ENCODE measurements at regions not wholly inside any gene's neighbourhood (a gene's known extent, or its start where the extent isn't known, plus 50 kb on each side); places are given as distances from the start of the nearest gene placed in this dataset.

GRCh38 chr2:5590886-5591285, 101.3 kb upstream of the SOX11 start:
- H3K9ac ChIP-seq (ENCODE audit: low read depth, low read length, poor library complexity, severe bottlenecking): no peak overlapping the region
- no peaks in the 10 kb centered on the region for H3K36me3 ChIP-seq (ENCODE audit: insufficient read depth, low read length)
- H4K20me1 ChIP-seq (ENCODE audit: insufficient read depth, low read length, poor library complexity, severe bottlenecking): no peaks in the 10 kb centered on the region
- no peak overlapping the region for H3K4me2 ChIP-seq (ENCODE audit: low read depth, low read length, poor library complexity, severe bottlenecking)
- H3K4me1 ChIP-seq (ENCODE audit: insufficient read depth, low read length, poor library complexity, severe bottlenecking): no peaks in the 10 kb centered on the region
- TF ChIP-seq CTCF (conservative IDR thresholded peaks at IDR 0.05; ENCODE audit: low read length) (no peak), EZH2phosphoT487 (IDR thresholded peaks at IDR 0.05; ENCODE audit: borderline replicate concordance) (no peak)
- H3F3A ChIP-seq (ENCODE audit: low read depth): no peaks in the 10 kb centered on the region
- H2AFZ ChIP-seq (ENCODE audit: low read length): no peak overlapping the region
- H3K27me3 ChIP-seq (ENCODE audit: insufficient read depth, low read length, poor library complexity, severe bottlenecking): no peaks in the 10 kb centered on the region
- H3K9me3 ChIP-seq (ENCODE audit: insufficient read depth, low read depth, low read length): no peaks in the 10 kb centered on the region; the same call in 1 of the 2 replicates
- H3K79me2 ChIP-seq (ENCODE audit: insufficient read depth, low read length): no peaks in the 10 kb centered on the region
- H3K9me2 ChIP-seq (replicated peaks; ENCODE audit: low read depth, low read length): no peaks in the 10 kb centered on the region
- H3K4me3 ChIP-seq (ENCODE audit: low read length, poor library complexity, severe bottlenecking): no peak overlapping the region

- Histone ChIP-seq H3F3A (ENCODE audit: low read depth) (no peaks in the 10 kb centered on the region), H3K9ac (ENCODE audit: low read depth, low read length, poor library complexity, severe bottlenecking) (no peak overlapping the region), H4K20me1 (ENCODE audit: insufficient read depth, low read length, poor library complexity, severe bottlenecking) (no peaks in the 10 kb centered on the region), H3K4me3 (ENCODE audit: low read length, poor library complexity, severe bottlenecking) (no peak overlapping the region), H3K9me2 (replicated peaks; ENCODE audit: low read depth, low read length) (no peaks in the 10 kb centered on the region), H2AFZ (ENCODE audit: low read length) (no peak overlapping the region), H3K79me2 (ENCODE audit: insufficient read depth, low read length) (no peaks in the 10 kb centered on the region), H3K9me3 (ENCODE audit: insufficient read depth, low read depth, low read length) (no peaks in the 10 kb centered on the region; the same call in 1 of the 2 replicates), H3K4me1 (ENCODE audit: insufficient read depth, low read length, poor library complexity, severe bottlenecking) (no peaks in the 10 kb centered on the region), H3K4me2 (ENCODE audit: low read depth, low read length, poor library complexity, severe bottlenecking) (no peak overlapping the region), H3K27me3 (ENCODE audit: insufficient read depth, low read length, poor library complexity, severe bottlenecking) (no peaks in the 10 kb centered on the region), H3K36me3 (ENCODE audit: insufficient read depth, low read length) (no peaks in the 10 kb centered on the region)
- TF ChIP-seq CTCF (conservative IDR thresholded peaks at IDR 0.05; ENCODE audit: low read length) (no peak), EZH2phosphoT487 (IDR thresholded peaks at IDR 0.05; ENCODE audit: borderline replicate concordance) (no peak)
Measured at GRCh38 chr2:5592916-5593315, 99.3 kb upstream of the SOX11 start.

- no peak overlapping the region for H3K4me3 ChIP-seq (ENCODE audit: low read length, poor library complexity, severe bottlenecking)
- no peaks in the 10 kb centered on the region for H3K9me2 ChIP-seq (replicated peaks; ENCODE audit: low read depth, low read length)
- no peaks in the 10 kb centered on the region for H3K27me3 ChIP-seq (ENCODE audit: insufficient read depth, low read length, poor library complexity, severe bottlenecking)
- H4K20me1 ChIP-seq (ENCODE audit: insufficient read depth, low read length, poor library complexity, severe bottlenecking): no peaks in the 10 kb centered on the region
- H3K4me2 ChIP-seq (ENCODE audit: low read depth, low read length, poor library complexity, severe bottlenecking): no peak overlapping the region
- no peak for TF ChIP-seq EZH2phosphoT487 (IDR thresholded peaks at IDR 0.05; ENCODE audit: borderline replicate concordance)
- no peak overlapping the region for H3K9ac ChIP-seq (ENCODE audit: low read depth, low read length, poor library complexity, severe bottlenecking)
- H2AFZ ChIP-seq (ENCODE audit: low read length): no peak overlapping the region
- no peaks in the 10 kb centered on the region for H3F3A ChIP-seq (ENCODE audit: low read depth)
- no peaks in the 10 kb centered on the region for H3K79me2 ChIP-seq (ENCODE audit: insufficient read depth, low read length)
- H3K9me3 ChIP-seq (ENCODE audit: insufficient read depth, low read depth, low read length): no peaks in the 10 kb centered on the region; the same call in 1 of the 2 replicates
- no peaks in the 10 kb centered on the region for H3K4me1 ChIP-seq (ENCODE audit: insufficient read depth, low read length, poor library complexity, severe bottlenecking)
- H3K36me3 ChIP-seq (ENCODE audit: insufficient read depth, low read length): no peaks in the 10 kb centered on the region
Measured at GRCh38 chr2:5594249-5594695, 97.9 kb upstream of the SOX11 start.

GRCh38 chr2:5596868-5597267, 95.3 kb upstream of the SOX11 start:
- H2AFZ ChIP-seq (ENCODE audit: low read length): no peak overlapping the region
- H3K9me3 ChIP-seq (ENCODE audit: insufficient read depth, low read depth, low read length): no peaks in the 10 kb centered on the region
- H3K9me2 ChIP-seq (replicated peaks; ENCODE audit: low read depth, low read length): no peaks in the 10 kb centered on the region
- H3K36me3 ChIP-seq (ENCODE audit: insufficient read depth, low read length): no peaks in the 10 kb centered on the region
- TF ChIP-seq CTCF (conservative IDR thresholded peaks at IDR 0.05; ENCODE audit: low read length) (no peak), EZH2phosphoT487 (IDR thresholded peaks at IDR 0.05; ENCODE audit: borderline replicate concordance) (no peak)
- H3K79me2 ChIP-seq (ENCODE audit: insufficient read depth, low read length): no peaks in the 10 kb centered on the region
- H3F3A ChIP-seq (ENCODE audit: low read depth): no peaks in the 10 kb centered on the region
- H3K4me2 ChIP-seq (ENCODE audit: low read depth, low read length, poor library complexity, severe bottlenecking): no peak overlapping the region
- no peaks in the 10 kb centered on the region for H3K4me1 ChIP-seq (ENCODE audit: insufficient read depth, low read length, poor library complexity, severe bottlenecking)
- H3K4me3 ChIP-seq (ENCODE audit: low read length, poor library complexity, severe bottlenecking): no peak overlapping the region
- no peaks in the 10 kb centered on the region for H4K20me1 ChIP-seq (ENCODE audit: insufficient read depth, low read length, poor library complexity, severe bottlenecking)
- H3K9ac ChIP-seq (ENCODE audit: low read depth, low read length, poor library complexity, severe bottlenecking): no peak overlapping the region
- no peaks in the 10 kb centered on the region for H3K27me3 ChIP-seq (ENCODE audit: insufficient read depth, low read length, poor library complexity, severe bottlenecking)
